ENCODE measurements at regions not wholly inside any gene's neighbourhood (a gene's known extent, or its start where the extent isn't known, plus 50 kb on each side); places are given as distances from the start of the nearest gene placed in this dataset.

DNA sequence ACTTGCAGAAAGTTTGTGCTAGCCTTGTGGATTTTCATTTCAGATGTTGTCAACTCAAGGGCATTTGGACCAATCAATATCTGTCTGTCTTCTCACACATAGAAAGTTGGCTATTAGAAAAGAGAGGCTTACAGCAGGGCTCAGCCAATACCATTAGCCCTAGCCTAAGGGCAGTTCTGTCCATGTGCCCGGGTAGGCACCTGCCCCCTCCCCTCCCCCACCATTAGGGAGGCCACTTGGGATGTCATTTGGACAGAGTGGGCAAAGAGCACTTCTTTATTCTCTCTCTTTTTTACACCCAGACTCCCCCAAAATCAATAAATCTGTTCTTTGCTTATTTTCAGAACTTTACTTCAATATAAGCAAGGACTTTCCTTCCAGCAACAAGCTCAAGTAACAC is 188.5 kb upstream of the MKI67 start:
- Histone ChIP-seq H3K27me3 (ENCODE audit: control insufficient read depth in 1 of 2, insufficient read depth in 2 of 2, low read length in 2 of 2) (no peaks in the 10 kb centered on the region), H3K36me3 (ENCODE audit: control insufficient read depth in 2 of 2, insufficient read depth in 2 of 2, low read length in 2 of 2) (no peaks in the 10 kb centered on the region), H3K9ac (ENCODE audit: low read length in 2 of 2) (no peak overlapping the region), H3K27ac (ENCODE audit: low read length) (no peak overlapping the region), H3K9me3 (ENCODE audit: control insufficient read depth in 2 of 2, low read length in 2 of 2) (no peaks in the 10 kb centered on the region), H3K4me1 (ENCODE audit: control insufficient read depth, insufficient read depth, low read length) (no peaks in the 10 kb centered on the region), H3K4me3 (ENCODE audit: low read length in 2 of 2) (no peak overlapping the region)

DNA sequence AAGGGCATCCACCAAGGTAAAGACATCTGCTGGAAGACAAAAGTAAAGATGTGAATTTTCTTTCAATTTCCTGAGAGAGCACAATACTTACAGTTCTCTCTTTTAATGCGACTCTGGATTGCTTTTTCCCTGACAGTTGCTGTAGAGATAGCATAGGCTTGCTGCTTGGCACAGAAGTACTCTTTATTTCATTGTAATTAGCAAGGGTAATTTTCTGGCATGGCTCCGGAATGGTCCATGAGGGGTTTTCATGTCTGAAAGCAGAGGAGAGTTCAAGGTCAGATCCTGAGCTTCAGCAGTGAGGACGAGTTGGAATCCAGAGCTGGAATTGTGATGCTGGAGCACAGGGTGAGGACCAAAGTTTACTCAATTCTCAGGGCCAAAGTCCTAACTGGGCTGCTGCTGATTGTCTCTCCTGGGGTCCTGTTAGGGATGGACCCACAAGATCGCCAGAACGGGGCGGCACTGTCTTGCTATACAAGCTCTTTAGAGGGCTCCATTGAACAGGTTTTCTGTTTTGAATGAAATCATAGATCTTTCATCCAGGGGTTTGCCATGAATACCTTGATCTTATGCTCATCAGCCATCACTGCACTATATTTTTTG is 190.0 kb upstream of the MKI67 start:
- no peaks in the 10 kb centered on the region for H3K27me3 ChIP-seq (ENCODE audit: control insufficient read depth in 1 of 2, insufficient read depth in 2 of 2, low read length in 2 of 2)
- no peak overlapping the region for H3K4me3 ChIP-seq (ENCODE audit: low read length in 2 of 2)
- no peak overlapping the region for H3K27ac ChIP-seq (ENCODE audit: low read length)
- no peaks in the 10 kb centered on the region for H3K9me3 ChIP-seq (ENCODE audit: control insufficient read depth in 2 of 2, low read length in 2 of 2)
- H3K9ac ChIP-seq (ENCODE audit: low read length in 2 of 2): no peak overlapping the region
- no peaks in the 10 kb centered on the region for H3K36me3 ChIP-seq (ENCODE audit: control insufficient read depth in 2 of 2, insufficient read depth in 2 of 2, low read length in 2 of 2)
- H3K4me1 ChIP-seq (ENCODE audit: control insufficient read depth, insufficient read depth, low read length): no peaks in the 10 kb centered on the region

DNA sequence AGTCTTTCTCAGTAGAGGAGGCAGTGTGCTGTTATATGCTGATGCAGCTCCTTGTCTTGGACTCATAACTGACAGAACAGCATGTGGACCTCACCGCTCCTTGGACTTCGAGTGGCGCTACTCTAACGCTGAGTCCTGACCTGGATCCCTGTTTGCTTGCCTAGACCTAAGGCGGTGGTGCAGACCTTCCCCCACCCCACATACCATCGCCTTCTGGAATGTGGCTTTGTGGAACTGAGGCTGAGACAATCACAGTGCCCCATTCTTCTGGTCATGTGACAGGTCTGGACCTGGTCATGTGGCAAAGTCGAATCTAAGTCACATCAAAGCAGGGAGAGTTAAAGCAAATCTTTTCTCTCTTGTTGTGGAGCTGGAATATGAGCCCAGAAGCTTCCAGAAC is 190.7 kb upstream of the MKI67 start:
- Histone ChIP-seq H3K27me3 (ENCODE audit: control insufficient read depth in 1 of 2, insufficient read depth in 2 of 2, low read length in 2 of 2) (no peaks in the 10 kb centered on the region), H3K27ac (ENCODE audit: low read length) (no peak overlapping the region), H3K4me1 (ENCODE audit: control insufficient read depth, insufficient read depth, low read length) (no peaks in the 10 kb centered on the region), H3K9me3 (ENCODE audit: control insufficient read depth in 2 of 2, low read length in 2 of 2) (no peaks in the 10 kb centered on the region), H3K9ac (ENCODE audit: low read length in 2 of 2) (no peak overlapping the region), H3K36me3 (ENCODE audit: control insufficient read depth in 2 of 2, insufficient read depth in 2 of 2, low read length in 2 of 2) (no peaks in the 10 kb centered on the region), H3K4me3 (ENCODE audit: low read length in 2 of 2) (no peak overlapping the region)

DNA sequence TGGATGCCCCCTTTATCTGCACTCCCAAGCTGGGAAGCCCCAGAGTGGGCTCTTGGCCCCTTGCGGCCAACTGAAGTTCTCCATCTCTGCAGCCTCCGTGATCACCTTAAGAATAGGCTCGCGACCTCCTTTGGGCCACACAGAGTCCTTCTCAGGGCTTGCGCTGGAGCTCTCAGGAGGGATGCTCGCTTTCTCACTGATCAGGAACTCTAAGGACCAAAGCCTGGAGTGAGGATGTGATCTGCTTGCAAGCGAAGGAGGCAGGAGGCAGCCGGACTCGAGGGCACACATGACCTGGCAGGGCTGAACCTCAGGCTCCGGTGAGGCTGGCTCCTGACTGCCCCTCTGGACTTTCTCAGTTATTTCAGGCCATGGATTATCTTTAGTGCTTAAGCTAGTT is 192.1 kb upstream of the MKI67 start:
- Histone ChIP-seq H3K27ac (ENCODE audit: low read length) (no peak overlapping the region), H3K4me3 (ENCODE audit: low read length in 2 of 2) (no peak overlapping the region), H3K9ac (ENCODE audit: low read length in 2 of 2) (no peak overlapping the region), H3K4me1 (ENCODE audit: control insufficient read depth, insufficient read depth, low read length) (no peaks in the 10 kb centered on the region), H3K36me3 (ENCODE audit: control insufficient read depth in 2 of 2, insufficient read depth in 2 of 2, low read length in 2 of 2) (no peaks in the 10 kb centered on the region), H3K27me3 (ENCODE audit: control insufficient read depth in 1 of 2, insufficient read depth in 2 of 2, low read length in 2 of 2) (no peaks in the 10 kb centered on the region), H3K9me3 (ENCODE audit: control insufficient read depth in 2 of 2, low read length in 2 of 2) (no peaks in the 10 kb centered on the region)

DNA sequence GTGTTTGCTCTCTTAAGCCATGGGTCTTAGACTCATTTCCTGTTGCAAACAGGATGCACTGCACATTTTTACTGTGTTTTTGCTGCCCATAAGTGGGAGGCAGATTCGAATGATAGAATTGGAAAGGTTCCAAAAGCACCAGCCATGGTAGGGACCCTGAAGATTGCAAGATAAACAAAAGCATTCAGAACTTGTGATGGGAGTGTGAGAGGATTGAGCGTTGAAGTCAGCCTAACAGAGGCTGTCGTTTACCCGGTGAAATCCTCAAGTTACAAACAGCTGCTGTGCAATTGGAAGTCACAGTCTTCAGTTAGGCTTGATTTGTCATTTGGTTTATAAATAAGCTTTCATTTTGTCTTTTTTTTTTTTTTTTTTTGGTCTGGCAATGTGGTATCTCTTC is 192.7 kb upstream of the MKI67 start:
- H3K9me3 ChIP-seq (ENCODE audit: control insufficient read depth in 2 of 2, low read length in 2 of 2): no peaks in the 10 kb centered on the region
- no peak overlapping the region for H3K9ac ChIP-seq (ENCODE audit: low read length in 2 of 2)
- H3K4me1 ChIP-seq (ENCODE audit: control insufficient read depth, insufficient read depth, low read length): no peaks in the 10 kb centered on the region
- no peak overlapping the region for H3K4me3 ChIP-seq (ENCODE audit: low read length in 2 of 2)
- no peak overlapping the region for H3K27ac ChIP-seq (ENCODE audit: low read length)
- no peaks in the 10 kb centered on the region for H3K27me3 ChIP-seq (ENCODE audit: control insufficient read depth in 1 of 2, insufficient read depth in 2 of 2, low read length in 2 of 2)
- H3K36me3 ChIP-seq (ENCODE audit: control insufficient read depth in 2 of 2, insufficient read depth in 2 of 2, low read length in 2 of 2): no peaks in the 10 kb centered on the region

DNA sequence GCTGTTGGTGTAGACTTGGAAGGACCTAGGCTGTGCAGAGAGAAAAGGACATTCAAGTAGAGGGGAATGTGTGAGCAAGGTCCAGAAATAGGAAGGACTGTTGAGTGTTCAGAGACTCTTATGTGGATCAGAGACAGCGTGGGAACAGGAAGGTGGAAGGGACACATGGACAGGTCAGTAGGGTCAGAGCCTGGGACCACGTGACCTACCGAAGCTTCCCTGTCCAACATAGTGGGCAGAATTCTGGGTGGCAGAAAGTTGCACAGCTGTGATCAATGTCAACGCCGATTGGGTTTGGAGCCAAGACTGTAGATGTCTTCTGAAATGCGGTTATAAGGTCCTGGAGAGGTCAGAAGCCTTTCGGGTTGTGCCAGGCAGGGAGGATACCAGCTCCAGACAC is 195.9 kb upstream of the MKI67 start:
- H3K4me3 ChIP-seq (ENCODE audit: low read length in 2 of 2): no peak overlapping the region
- peaks cover 0 to 8% of the 10 kb centered on the region in 2 donors for H3K9me3 ChIP-seq (ENCODE audit: control insufficient read depth in 2 of 2, low read length in 2 of 2)
- peaks cover 0 to 2% of the 10 kb centered on the region in 2 donors for H3K27me3 ChIP-seq (ENCODE audit: control insufficient read depth in 1 of 2, insufficient read depth in 2 of 2, low read length in 2 of 2)
- no peaks in the 10 kb centered on the region for H3K36me3 ChIP-seq (ENCODE audit: control insufficient read depth in 2 of 2, insufficient read depth in 2 of 2, low read length in 2 of 2)
- no peak overlapping the region for H3K9ac ChIP-seq (ENCODE audit: low read length in 2 of 2)
- H3K27ac ChIP-seq (ENCODE audit: low read length): no peak overlapping the region
- no peaks in the 10 kb centered on the region for H3K4me1 ChIP-seq (ENCODE audit: control insufficient read depth, insufficient read depth, low read length)

DNA sequence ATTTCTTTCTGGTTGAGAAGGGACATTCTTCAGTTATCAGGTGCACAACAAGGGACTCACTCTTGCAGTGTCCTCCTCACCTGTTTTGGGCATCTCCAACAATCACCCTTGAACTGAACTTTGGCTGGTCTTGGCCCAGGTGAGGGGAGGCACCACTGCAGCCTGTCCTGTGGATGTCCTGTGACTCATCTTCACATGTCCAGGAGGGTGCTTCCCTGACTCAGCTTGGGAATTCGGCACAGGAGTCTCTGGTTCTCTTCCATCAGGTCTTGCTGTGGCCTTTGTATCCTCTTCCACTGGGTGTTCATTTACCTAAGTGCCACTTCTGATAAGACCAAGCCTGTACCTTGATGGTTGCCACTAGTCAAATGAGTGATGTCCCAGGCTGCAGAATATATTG is 196.7 kb upstream of the MKI67 start:
- Histone ChIP-seq H3K27ac (ENCODE audit: low read length) (no peak overlapping the region), H3K36me3 (ENCODE audit: control insufficient read depth in 2 of 2, insufficient read depth in 2 of 2, low read length in 2 of 2) (no peaks in the 10 kb centered on the region), H3K9me3 (ENCODE audit: control insufficient read depth in 2 of 2, low read length in 2 of 2) (peaks cover 0 to 8% of the 10 kb centered on the region in 2 donors), H3K4me3 (ENCODE audit: low read length in 2 of 2) (no peak overlapping the region), H3K9ac (ENCODE audit: low read length in 2 of 2) (no peak overlapping the region), H3K4me1 (ENCODE audit: control insufficient read depth, insufficient read depth, low read length) (no peaks in the 10 kb centered on the region), H3K27me3 (ENCODE audit: control insufficient read depth in 1 of 2, insufficient read depth in 2 of 2, low read length in 2 of 2) (peaks cover 0 to 4% of the 10 kb centered on the region in 2 donors)

DNA sequence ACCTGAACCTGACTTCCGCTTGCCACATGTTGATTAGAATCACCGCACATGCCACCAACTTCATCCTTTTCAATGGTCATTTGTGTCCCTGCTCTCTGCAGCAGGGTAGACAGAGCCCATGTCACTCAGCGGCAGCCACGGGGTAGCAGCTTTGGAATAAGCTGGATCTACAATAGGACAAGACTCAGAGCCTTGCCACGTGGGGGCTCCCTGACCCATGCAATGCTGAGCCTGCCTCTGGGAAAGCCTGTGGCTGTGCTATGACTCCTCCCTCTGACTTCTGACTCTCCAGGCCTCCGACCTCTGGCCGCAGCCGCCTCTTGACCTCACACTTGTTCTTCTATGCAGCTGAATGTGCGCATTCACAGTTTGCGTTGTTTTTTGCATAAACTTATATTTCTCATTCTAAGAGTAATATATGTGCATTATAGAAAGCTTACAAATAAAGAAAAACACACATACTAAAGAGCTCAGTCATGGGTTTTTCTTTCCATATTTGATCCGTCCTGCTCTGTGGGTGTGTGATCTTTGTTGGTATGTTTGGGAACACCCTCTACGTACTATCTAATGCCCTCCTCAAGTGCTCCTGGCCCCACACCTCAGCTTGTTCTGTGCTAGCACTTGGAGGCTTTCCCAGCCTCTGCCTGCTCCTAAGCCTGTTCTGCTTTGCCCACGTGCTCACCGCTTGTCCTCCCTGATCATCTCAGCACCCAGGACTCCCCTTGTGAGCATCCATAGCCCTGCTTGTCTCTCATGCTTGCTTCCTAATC is 198.0 kb upstream of the MKI67 start:
- Histone ChIP-seq H3K4me3 (ENCODE audit: low read length in 2 of 2) (no peak overlapping the region), H3K27ac (ENCODE audit: low read length) (no peak overlapping the region), H3K9me3 (ENCODE audit: control insufficient read depth in 2 of 2, low read length in 2 of 2) (peaks cover 0 to 8% of the 10 kb centered on the region in 2 donors), H3K36me3 (ENCODE audit: control insufficient read depth in 2 of 2, insufficient read depth in 2 of 2, low read length in 2 of 2) (no peaks in the 10 kb centered on the region), H3K4me1 (ENCODE audit: control insufficient read depth, insufficient read depth, low read length) (no peaks in the 10 kb centered on the region), H3K9ac (ENCODE audit: low read length in 2 of 2) (no peak overlapping the region), H3K27me3 (ENCODE audit: control insufficient read depth in 1 of 2, insufficient read depth in 2 of 2, low read length in 2 of 2) (peaks cover 0 to 4% of the 10 kb centered on the region in 2 donors)

DNA sequence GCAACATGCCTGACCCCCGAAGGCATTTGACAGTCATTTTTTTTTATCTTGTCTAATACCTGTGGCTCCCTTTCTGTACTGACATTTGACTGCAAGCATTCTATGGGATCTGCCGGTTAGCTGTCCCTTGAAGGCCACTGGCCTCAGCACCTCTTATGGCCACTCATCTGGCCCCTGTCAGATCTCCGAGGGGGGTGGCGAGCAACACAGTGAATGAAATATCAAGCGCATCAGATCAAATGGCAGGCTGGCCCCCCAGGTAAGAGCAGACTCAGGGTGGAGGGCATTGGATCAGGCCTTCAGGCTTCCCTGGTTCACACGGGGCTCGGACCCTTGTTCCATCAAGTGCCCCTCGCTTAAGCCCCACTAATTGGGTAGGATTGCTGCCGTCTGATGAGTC is 199.6 kb upstream of the MKI67 start:
- Histone ChIP-seq H3K9ac (ENCODE audit: low read length in 2 of 2) (no peak overlapping the region), H3K27me3 (ENCODE audit: control insufficient read depth in 1 of 2, insufficient read depth in 2 of 2, low read length in 2 of 2) (peaks cover 0 to 4% of the 10 kb centered on the region in 2 donors), H3K27ac (ENCODE audit: low read length) (no peak overlapping the region), H3K4me1 (ENCODE audit: control insufficient read depth, insufficient read depth, low read length) (no peaks in the 10 kb centered on the region), H3K4me3 (ENCODE audit: low read length in 2 of 2) (no peak overlapping the region), H3K36me3 (ENCODE audit: control insufficient read depth in 2 of 2, insufficient read depth in 2 of 2, low read length in 2 of 2) (no peaks in the 10 kb centered on the region), H3K9me3 (ENCODE audit: control insufficient read depth in 2 of 2, low read length in 2 of 2) (peaks cover 0 to 8% of the 10 kb centered on the region in 2 donors)

DNA sequence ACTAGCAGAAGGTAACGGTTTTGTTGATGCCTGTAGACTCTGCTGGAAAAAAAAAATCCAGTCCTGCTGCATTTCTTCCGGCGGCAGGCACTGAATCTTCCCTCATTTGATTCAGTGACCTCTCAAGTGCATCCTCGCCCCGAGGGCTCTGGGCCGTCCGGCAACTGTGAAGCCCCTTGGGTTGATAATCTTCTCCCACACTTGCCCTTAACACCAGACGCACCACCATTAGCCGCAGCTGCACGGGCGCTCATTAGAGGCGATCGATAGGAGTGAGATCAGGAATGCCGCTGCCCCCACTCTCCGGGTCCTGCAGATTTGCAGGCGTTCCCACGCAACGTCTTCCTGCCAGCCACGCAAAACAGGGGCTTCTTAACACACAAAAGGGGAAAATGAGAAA is 200.0 kb upstream of the MKI67 start:
- H3K27me3 ChIP-seq (ENCODE audit: control insufficient read depth in 1 of 2, insufficient read depth in 2 of 2, low read length in 2 of 2): peaks cover 0 to 4% of the 10 kb centered on the region in 2 donors
- no peak overlapping the region for H3K27ac ChIP-seq (ENCODE audit: low read length)
- H3K4me3 ChIP-seq (ENCODE audit: low read length in 2 of 2): no peak overlapping the region
- no peak overlapping the region for H3K9ac ChIP-seq (ENCODE audit: low read length in 2 of 2)
- H3K9me3 ChIP-seq (ENCODE audit: control insufficient read depth in 2 of 2, low read length in 2 of 2): peaks cover 0 to 8% of the 10 kb centered on the region in 2 donors
- H3K36me3 ChIP-seq (ENCODE audit: control insufficient read depth in 2 of 2, insufficient read depth in 2 of 2, low read length in 2 of 2): no peaks in the 10 kb centered on the region
- no peaks in the 10 kb centered on the region for H3K4me1 ChIP-seq (ENCODE audit: control insufficient read depth, insufficient read depth, low read length)

DNA sequence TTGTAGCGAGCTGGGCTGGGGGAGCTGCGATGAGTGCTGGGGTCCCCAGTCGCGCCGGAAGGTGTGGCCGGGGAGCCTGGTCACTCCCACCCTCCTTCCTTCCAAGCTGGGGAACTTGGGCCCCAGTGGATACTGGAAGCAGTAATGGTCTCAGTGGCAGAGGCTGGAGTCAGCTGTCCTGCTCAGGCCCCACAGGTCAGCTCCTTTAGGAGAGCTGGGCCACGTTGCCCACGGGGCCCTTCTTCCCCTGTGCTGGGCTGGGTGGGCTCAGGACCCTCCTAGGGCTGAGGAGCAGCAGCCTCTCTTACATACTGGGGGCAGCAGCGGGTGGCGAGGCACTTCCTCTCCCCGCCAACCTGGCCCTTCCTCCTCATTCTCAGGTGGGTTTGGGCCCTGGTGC is 200.6 kb upstream of the MKI67 start:
- H3K9ac ChIP-seq (ENCODE audit: low read length in 2 of 2): no peak overlapping the region
- peaks cover 0 to 8% of the 10 kb centered on the region in 2 donors for H3K9me3 ChIP-seq (ENCODE audit: control insufficient read depth in 2 of 2, low read length in 2 of 2)
- peaks cover 0 to 4% of the 10 kb centered on the region in 2 donors for H3K27me3 ChIP-seq (ENCODE audit: control insufficient read depth in 1 of 2, insufficient read depth in 2 of 2, low read length in 2 of 2)
- no peaks in the 10 kb centered on the region for H3K4me1 ChIP-seq (ENCODE audit: control insufficient read depth, insufficient read depth, low read length)
- no peak overlapping the region for H3K4me3 ChIP-seq (ENCODE audit: low read length in 2 of 2)
- H3K27ac ChIP-seq (ENCODE audit: low read length): no peak overlapping the region
- no peaks in the 10 kb centered on the region for H3K36me3 ChIP-seq (ENCODE audit: control insufficient read depth in 2 of 2, insufficient read depth in 2 of 2, low read length in 2 of 2)
